Pancreas (tissue), 10 donors: ENCODE measurements at regions not wholly inside any gene's neighbourhood (a gene's known extent, or its start where the extent isn't known, plus 50 kb on each side); places are given as distances from the start of the nearest gene placed in this dataset.

ENCODE experiments used
- ATAC-seq, 4 donors: fragments of 200-7000 bp; cut with Tn5 transposase; one replicate each; pipeline versions ENCODE4 v1.8.0 to v1.9.1; 2020; ENCODE audit warnings: mild to moderate bottlenecking in 4 of 4, moderate library complexity in 4 of 4
- DNase-seq, 6 donors: peaks; one replicate each; pipeline ENCODE4 v3.0.0-alpha.2; 2020
- FAIRE-seq: peaks from 2 replicates; lab custom pipeline; 2012; peaks lifted over from hg19 to GRCh38; lab: Jason Lieb, UNC
- H3K27ac ChIP-seq, 4 donors: fragments of 200-600 bp; sonication (generic); 1 replicate in 3 of 4; 2 replicates in 1 of 4; pipeline versions ENCODE4 v1.5.0 to v1.8.0; 2020
- H3K27me3 ChIP-seq, 4 donors: fragments of 200-600 bp; one replicate each; pipeline ENCODE4 v1.8.0; 2021
- H3K36me3 ChIP-seq, 3 donors: fragments of 200-600 bp; sonication (generic) in 1 of 3; one replicate each; pipeline versions ENCODE4 v1.5.0 to v1.8.0; 2020 to 2021
- H3K4me1 ChIP-seq, 3 donors: fragments of 200-600 bp; one replicate each; pipeline ENCODE4 v1.8.0; 2021
- H3K4me3 ChIP-seq, 4 donors: fragments of 200-600 bp; sonication (generic) in 2 of 4; one replicate each; pipeline versions ENCODE4 v1.5.0 to v1.8.0; 2020 to 2021
- H3K9me3 ChIP-seq, 4 donors: fragments of 200-600 bp; one replicate each; pipeline ENCODE4 v1.8.0; 2021
- CTCF ChIP-seq, 4 donors: fragments of 200-600 bp; sonication (generic) in 3 of 4; IDR thresholded peaks; one replicate each; pipeline versions ENCODE4 v1.5.0 to v1.8.0; 2021; ENCODE audit warnings: antibody characterized with exemption in 4 of 4
- WGBS, 2 donors: extraction: QIAGEN DNeasy Blood & Tissue Kit; methylation state at CpG; one replicate each; pipeline ENCODE4 v1.1.7; 2013; 5-methylcytosine and 5-hydroxymethylcytosine counted together
- intact Hi-C, 3 donors: fragments of 100-400 bp; cut with DNase I; formaldehyde crosslinking; loops; one replicate each; pipeline versions ENCODE4 v1.11.1 to v1.14.2; 2022
- donor health status: healthy with polysubstance abuse.
- donor health status: DM: no; HTN: no; CAD: no; lungs with moderate emphysema.
- donor health status: DM: no; HTN: no; CAD: no.
- donor health status: control.
- donor health status: control.
- donor health status: Bipolar disorder and iron deficiency.
- donor health status: DM: yes; HTN: yes; CAD: no.
- donor health status: DM: no; HTN: no; CAD: no.
- donor health status: DM: no; HTN: no; CAD: no.
- donor health status: DM: yes; HTN: yes; CAD: no.

GRCh38 chr4:171759274-171759673, 53.9 kb upstream of the GALNTL6 start:
- H3K27ac ChIP-seq = no peak overlapping the region
- intact Hi-C loops = no loop called here
- no peaks in the 10 kb centered on the region for H3K36me3 ChIP-seq
- no peak for DNase-seq
- no peak for TF ChIP-seq CTCF (IDR thresholded peaks at IDR 0.05)
- no peaks in the 10 kb centered on the region for H3K4me1 ChIP-seq
- no peak for ATAC-seq
- FAIRE-seq = no peak
- WGBS, 2 donors = 80 to 81% methylated on average over 5 of the region's 5 CpGs
- no peak overlapping the region for H3K4me3 ChIP-seq
- no peaks in the 10 kb centered on the region for H3K9me3 ChIP-seq
- H3K27me3 ChIP-seq = no peaks in the 10 kb centered on the region

- Histone ChIP-seq H3K27me3 (no peaks in the 10 kb centered on the region), H3K27ac (no peak overlapping the region), H3K4me3 (no peak overlapping the region), H3K9me3 (no peaks in the 10 kb centered on the region), H3K4me1 (no peaks in the 10 kb centered on the region), H3K36me3 (no peaks in the 10 kb centered on the region)
- intact Hi-C loops = no loop called here
- FAIRE-seq = no peak
- 58 to 74% methylated on average over 2 of the region's 2 CpGs for WGBS, 2 donors
- ATAC-seq = no peak
- TF ChIP-seq CTCF (IDR thresholded peaks at IDR 0.05) = no peak
- no peak for DNase-seq
Measured at GRCh38 chr4:171751538-171751937, 61.7 kb upstream of the GALNTL6 start.

GRCh38 chr4:171746418-171746817, 66.8 kb upstream of the GALNTL6 start:
- FAIRE-seq (no peak), ATAC-seq (no peak), DNase-seq (no peak)
- no peaks in the 10 kb centered on the region for H3K36me3 ChIP-seq
- H3K4me3 ChIP-seq = no peak overlapping the region
- no peaks in the 10 kb centered on the region for H3K27me3 ChIP-seq
- H3K9me3 ChIP-seq = no peaks in the 10 kb centered on the region
- TF ChIP-seq CTCF (IDR thresholded peaks at IDR 0.05) = no peak
- H3K4me1 ChIP-seq = no peaks in the 10 kb centered on the region
- intact Hi-C loops = no loop called here
- no peak overlapping the region for H3K27ac ChIP-seq

GRCh38 chr4:171742436-171742835, 70.8 kb upstream of the GALNTL6 start:
- no peak for ATAC-seq
- no peak for FAIRE-seq
- H3K27me3 ChIP-seq = no peaks in the 10 kb centered on the region
- H3K4me1 ChIP-seq = no peaks in the 10 kb centered on the region
- intact Hi-C loops = no loop called here
- no peak overlapping the region for H3K4me3 ChIP-seq
- no peak for DNase-seq
- no peaks in the 10 kb centered on the region for H3K36me3 ChIP-seq
- H3K9me3 ChIP-seq = no peaks in the 10 kb centered on the region
- WGBS, 2 donors = 63 to 70% methylated on average over 5 of the region's 5 CpGs
- TF ChIP-seq CTCF (IDR thresholded peaks at IDR 0.05) = no peak
- no peak overlapping the region for H3K27ac ChIP-seq

- Histone ChIP-seq H3K9me3 (no peaks in the 10 kb centered on the region), H3K27me3 (no peaks in the 10 kb centered on the region), H3K27ac (no peak overlapping the region), H3K36me3 (no peaks in the 10 kb centered on the region), H3K4me3 (no peak overlapping the region), H3K4me1 (no peaks in the 10 kb centered on the region)
- FAIRE-seq = no peak
- DNase-seq = no peak
- WGBS, 2 donors = 47 to 68% methylated on average over 1 of the region's 1 CpG
- ATAC-seq = no peak
- intact Hi-C loops = no loop called here
- TF ChIP-seq CTCF (IDR thresholded peaks at IDR 0.05) = no peak
Measured at GRCh38 chr4:171727185-171727584, 86.0 kb upstream of the GALNTL6 start.
